ENCODE measurements at regions not wholly inside any gene's neighbourhood (a gene's known extent, or its start where the extent isn't known, plus 50 kb on each side); places are given as distances from the start of the nearest gene placed in this dataset.

- DNase-seq: no peak
- no CpG with 5 or more reads among the region's 2 CpGs for WGBS (ENCODE audit: insufficient coverage)
- H3K9me3 ChIP-seq (replicated peaks; ENCODE audit: control insufficient read depth, low read depth, low read length): no peaks in the 10 kb centered on the region
- no peak overlapping the region for H3K27ac ChIP-seq (ENCODE audit: low read length)
- no peaks in the 10 kb centered on the region for H3K27me3 ChIP-seq (ENCODE audit: control insufficient read depth, insufficient read depth, low read length)
- H3K4me3 ChIP-seq (ENCODE audit: low read length): no peak overlapping the region
- no peaks in the 10 kb centered on the region for H3K36me3 ChIP-seq (ENCODE audit: control insufficient read depth, insufficient read depth, low read length)
- peaks cover 9% of the 10 kb centered on the region for H3K4me1 ChIP-seq (ENCODE audit: control insufficient read depth, insufficient read depth, low read length)
Observed at GRCh38 chr2:222797261-222797660, 63.6 kb upstream of the ACSL3 start.

DNA sequence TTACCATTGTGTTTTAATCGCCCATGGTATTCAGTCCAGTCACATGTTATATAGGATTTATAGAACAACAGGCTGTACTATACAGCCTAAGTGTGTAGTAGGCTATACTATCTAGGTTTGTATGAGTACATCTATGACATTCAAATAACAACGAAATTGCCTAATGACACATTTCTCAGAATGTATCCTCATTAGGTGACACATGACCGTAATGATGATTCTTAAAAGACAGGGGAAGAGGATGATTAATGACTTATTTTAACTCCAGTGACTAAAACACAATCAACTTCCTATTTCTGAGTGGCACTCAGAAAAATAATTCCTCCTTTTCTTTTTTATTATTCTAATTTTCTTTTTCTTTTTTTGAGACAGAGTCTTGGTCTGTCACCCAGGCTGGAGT lies 63.0 kb upstream of the ACSL3 start:
- Histone ChIP-seq H3K27me3 (ENCODE audit: control insufficient read depth, insufficient read depth, low read length) (no peaks in the 10 kb centered on the region), H3K27ac (ENCODE audit: low read length) (no peak overlapping the region), H3K36me3 (ENCODE audit: control insufficient read depth, insufficient read depth, low read length) (no peaks in the 10 kb centered on the region), H3K9me3 (replicated peaks; ENCODE audit: control insufficient read depth, low read depth, low read length) (no peaks in the 10 kb centered on the region), H3K4me3 (ENCODE audit: low read length) (no peak overlapping the region), H3K4me1 (ENCODE audit: control insufficient read depth, insufficient read depth, low read length) (peaks cover 12% of the 10 kb centered on the region)
- DNase-seq: no peak
- WGBS (ENCODE audit: insufficient coverage): no CpG with 5 or more reads among the region's 3 CpGs

GRCh38 chr2:222798528-222798927 lies 62.3 kb upstream of the ACSL3 start:
- no peak for DNase-seq
- Histone ChIP-seq H3K27ac (ENCODE audit: low read length) (no peak overlapping the region), H3K27me3 (ENCODE audit: control insufficient read depth, insufficient read depth, low read length) (no peaks in the 10 kb centered on the region), H3K4me3 (ENCODE audit: low read length) (no peak overlapping the region), H3K9me3 (replicated peaks; ENCODE audit: control insufficient read depth, low read depth, low read length) (no peaks in the 10 kb centered on the region), H3K4me1 (ENCODE audit: control insufficient read depth, insufficient read depth, low read length) (peaks cover 12% of the 10 kb centered on the region), H3K36me3 (ENCODE audit: control insufficient read depth, insufficient read depth, low read length) (no peaks in the 10 kb centered on the region)

- Histone ChIP-seq H3K27me3 (ENCODE audit: control insufficient read depth, insufficient read depth, low read length) (no peaks in the 10 kb centered on the region), H3K4me1 (ENCODE audit: control insufficient read depth, insufficient read depth, low read length) (peaks cover 12% of the 10 kb centered on the region), H3K4me3 (ENCODE audit: low read length) (no peak overlapping the region), H3K27ac (ENCODE audit: low read length) (no peak overlapping the region), H3K9me3 (replicated peaks; ENCODE audit: control insufficient read depth, low read depth, low read length) (no peaks in the 10 kb centered on the region), H3K36me3 (ENCODE audit: control insufficient read depth, insufficient read depth, low read length) (no peaks in the 10 kb centered on the region)
- 82% methylated on average over 3 of the region's 7 CpGs for WGBS (ENCODE audit: insufficient coverage)
- DNase-seq: no peak
Observed at GRCh38 chr2:222799262-222799918, 61.4 kb upstream of the ACSL3 start.

- Histone ChIP-seq H3K4me3 (ENCODE audit: low read length) (no peak overlapping the region), H3K9me3 (replicated peaks; ENCODE audit: control insufficient read depth, low read depth, low read length) (no peaks in the 10 kb centered on the region), H3K4me1 (ENCODE audit: control insufficient read depth, insufficient read depth, low read length) (peaks cover 13% of the 10 kb centered on the region), H3K27ac (ENCODE audit: low read length) (peak overlapping the region; percentile 38), H3K27me3 (ENCODE audit: control insufficient read depth, insufficient read depth, low read length) (no peaks in the 10 kb centered on the region), H3K36me3 (ENCODE audit: control insufficient read depth, insufficient read depth, low read length) (no peaks in the 10 kb centered on the region)
- WGBS (ENCODE audit: insufficient coverage): 69% methylated on average over 4 of the region's 5 CpGs
- DNase-seq: peak; percentile 72
Observed at GRCh38 chr2:222802514-222803196, 58.2 kb upstream of the ACSL3 start.

DNA sequence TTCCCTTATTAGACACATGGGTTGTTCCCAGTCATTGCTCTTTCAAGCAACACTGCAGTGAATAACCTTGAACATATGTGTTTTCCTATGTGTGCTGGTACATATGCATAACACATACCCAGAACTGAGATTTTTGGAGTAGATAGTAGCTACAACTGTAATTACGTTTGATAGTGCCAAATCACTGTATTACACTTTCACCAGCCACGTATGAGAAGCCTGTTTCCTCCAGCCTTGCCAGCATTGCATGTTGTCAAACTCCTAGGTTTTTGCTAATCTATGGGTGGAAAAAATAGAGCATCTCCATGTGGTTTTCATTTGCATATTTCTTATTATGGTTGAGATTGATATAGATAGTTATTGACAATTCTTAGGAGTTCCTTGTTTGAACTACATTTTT lies 56.5 kb upstream of the ACSL3 start:
- peak; percentile 25 for DNase-seq
- Histone ChIP-seq H3K27ac (ENCODE audit: low read length) (no peak overlapping the region), H3K9me3 (replicated peaks; ENCODE audit: control insufficient read depth, low read depth, low read length) (no peaks in the 10 kb centered on the region), H3K27me3 (ENCODE audit: control insufficient read depth, insufficient read depth, low read length) (no peaks in the 10 kb centered on the region), H3K36me3 (ENCODE audit: control insufficient read depth, insufficient read depth, low read length) (no peaks in the 10 kb centered on the region), H3K4me1 (ENCODE audit: control insufficient read depth, insufficient read depth, low read length) (peaks cover 13% of the 10 kb centered on the region), H3K4me3 (ENCODE audit: low read length) (no peak overlapping the region)
- WGBS (ENCODE audit: insufficient coverage): no CpG with 5 or more reads among the region's 2 CpGs

GRCh38 chr2:222805591-222806304 lies 55.1 kb upstream of the ACSL3 start:
- WGBS (ENCODE audit: insufficient coverage): 68% methylated on average over 3 of the region's 8 CpGs
- DNase-seq: no peak
- no peaks in the 10 kb centered on the region for H3K36me3 ChIP-seq (ENCODE audit: control insufficient read depth, insufficient read depth, low read length)
- peaks cover 13% of the 10 kb centered on the region for H3K4me1 ChIP-seq (ENCODE audit: control insufficient read depth, insufficient read depth, low read length)
- no peaks in the 10 kb centered on the region for H3K9me3 ChIP-seq (replicated peaks; ENCODE audit: control insufficient read depth, low read depth, low read length)
- H3K4me3 ChIP-seq (ENCODE audit: low read length): no peak overlapping the region
- no peaks in the 10 kb centered on the region for H3K27me3 ChIP-seq (ENCODE audit: control insufficient read depth, insufficient read depth, low read length)
- H3K27ac ChIP-seq (ENCODE audit: low read length): no peak overlapping the region

DNA sequence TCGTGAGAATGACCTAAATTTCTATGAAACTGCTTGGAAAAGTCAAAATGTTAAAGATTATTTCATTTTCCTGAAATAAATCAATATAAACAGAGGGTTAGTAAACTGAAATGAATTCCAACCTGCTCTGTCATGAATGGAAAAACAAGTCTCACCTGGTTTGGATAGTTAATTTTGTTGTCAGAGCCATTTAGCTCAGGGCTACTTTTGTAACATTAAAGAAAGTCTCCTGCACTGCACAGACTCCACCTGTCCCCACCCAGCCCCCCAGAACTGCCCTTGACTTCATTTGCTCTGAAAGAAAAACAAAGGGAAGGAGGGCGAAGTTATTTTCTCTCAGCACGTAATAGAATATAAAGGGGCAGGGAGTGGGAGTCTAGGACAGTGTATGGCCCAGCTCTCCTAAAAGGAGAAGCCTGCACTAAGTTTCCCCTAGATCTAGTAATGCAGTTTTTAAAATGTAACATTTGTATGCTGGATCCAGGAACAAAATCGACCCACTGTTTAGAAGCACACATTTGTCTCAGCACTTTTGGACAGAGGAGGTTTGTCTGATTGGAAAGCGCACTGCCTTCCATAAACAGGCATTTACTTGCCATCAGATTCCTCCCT lies 54.2 kb upstream of the ACSL3 start:
- Histone ChIP-seq H3K27me3 (ENCODE audit: control insufficient read depth, insufficient read depth, low read length) (no peaks in the 10 kb centered on the region), H3K9me3 (replicated peaks; ENCODE audit: control insufficient read depth, low read depth, low read length) (no peaks in the 10 kb centered on the region), H3K4me3 (ENCODE audit: low read length) (no peak overlapping the region), H3K27ac (ENCODE audit: low read length) (no peak overlapping the region), H3K36me3 (ENCODE audit: control insufficient read depth, insufficient read depth, low read length) (no peaks in the 10 kb centered on the region), H3K4me1 (ENCODE audit: control insufficient read depth, insufficient read depth, low read length) (peaks cover 13% of the 10 kb centered on the region)
- DNase-seq: no peak
- WGBS (ENCODE audit: insufficient coverage): no CpG with 5 or more reads among the region's 5 CpGs

DNA sequence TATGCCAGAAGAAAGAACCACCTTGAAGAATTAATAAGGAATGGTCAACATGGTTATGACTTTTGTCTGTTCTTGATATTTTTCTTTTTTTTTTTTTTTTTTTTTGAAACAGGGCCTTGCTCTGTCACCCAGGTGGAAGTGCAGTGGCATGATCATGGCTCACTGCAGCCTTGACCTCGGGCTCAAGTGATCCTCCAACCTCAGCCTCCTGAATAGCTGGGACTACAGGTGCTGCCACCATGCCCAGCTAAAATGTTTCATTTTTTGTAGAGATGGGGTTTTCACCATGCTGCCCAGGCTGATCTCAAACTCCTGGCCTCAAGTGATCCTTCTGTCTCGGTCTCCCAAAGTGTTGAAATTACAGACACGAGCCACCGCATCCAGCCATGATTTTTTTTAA lies 53.4 kb upstream of the ACSL3 start:
- Histone ChIP-seq H3K9me3 (replicated peaks; ENCODE audit: control insufficient read depth, low read depth, low read length) (no peaks in the 10 kb centered on the region), H3K4me1 (ENCODE audit: control insufficient read depth, insufficient read depth, low read length) (peaks cover 13% of the 10 kb centered on the region), H3K36me3 (ENCODE audit: control insufficient read depth, insufficient read depth, low read length) (no peaks in the 10 kb centered on the region), H3K4me3 (ENCODE audit: low read length) (no peak overlapping the region), H3K27ac (ENCODE audit: low read length) (no peak overlapping the region), H3K27me3 (ENCODE audit: control insufficient read depth, insufficient read depth, low read length) (no peaks in the 10 kb centered on the region)
- no peak for DNase-seq
- 100% methylated on average over 1 of the region's 4 CpGs for WGBS (ENCODE audit: insufficient coverage)

GRCh38 chr2:222809582-222809981 lies 51.3 kb upstream of the ACSL3 start:
- WGBS (ENCODE audit: insufficient coverage): no CpG with 5 or more reads among the region's 2 CpGs
- DNase-seq: no peak

More at GRCh38 chr2:222809582-222809981, 51.3 kb upstream of the ACSL3 start:
- H3K4me3 ChIP-seq (ENCODE audit: low read length): no peak overlapping the region
- H3K27me3 ChIP-seq (ENCODE audit: control insufficient read depth, insufficient read depth, low read length): no peaks in the 10 kb centered on the region
- H3K27ac ChIP-seq (ENCODE audit: low read length): no peak overlapping the region
- H3K9me3 ChIP-seq (replicated peaks; ENCODE audit: control insufficient read depth, low read depth, low read length): no peaks in the 10 kb centered on the region
- H3K36me3 ChIP-seq (ENCODE audit: control insufficient read depth, insufficient read depth, low read length): no peaks in the 10 kb centered on the region
- peaks cover 8% of the 10 kb centered on the region for H3K4me1 ChIP-seq (ENCODE audit: control insufficient read depth, insufficient read depth, low read length)
